COR-L47 (cell line): ENCODE measurements at regions not wholly inside any gene's neighbourhood (a gene's known extent, or its start where the extent isn't known, plus 50 kb on each side); places are given as distances from the start of the nearest gene placed in this dataset.
"Not testable (repeated sequence)": the region's sequence is repeated elsewhere in the genome, so short reads cannot be mapped to it uniquely, and the experiment has no call there.

Experiments
- DNase-seq: peaks from one replicate; lab custom pipeline; 2025; lab: John Stamatoyannopoulos, UW

DNA sequence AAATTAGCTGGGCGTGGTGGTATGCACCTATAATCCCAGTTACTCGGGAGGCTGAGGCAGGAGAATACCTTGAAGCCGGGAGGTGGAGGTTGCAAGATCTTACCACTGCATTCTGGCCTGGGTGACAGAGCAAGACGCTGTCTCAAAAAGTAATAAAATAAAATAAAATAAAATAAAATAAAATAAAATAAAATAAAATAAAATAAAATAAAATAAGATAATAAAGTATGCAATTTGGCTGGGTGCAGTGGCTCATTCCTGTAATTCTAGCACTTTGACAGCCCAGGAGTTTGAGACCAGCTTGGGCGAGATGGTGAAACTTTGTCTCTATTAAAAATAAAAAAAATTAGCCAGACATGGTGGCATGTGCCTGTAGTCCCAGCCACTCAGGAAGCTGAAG is 85.6 kb upstream of the XPO1 start:
- DNase-seq: no peak

DNA sequence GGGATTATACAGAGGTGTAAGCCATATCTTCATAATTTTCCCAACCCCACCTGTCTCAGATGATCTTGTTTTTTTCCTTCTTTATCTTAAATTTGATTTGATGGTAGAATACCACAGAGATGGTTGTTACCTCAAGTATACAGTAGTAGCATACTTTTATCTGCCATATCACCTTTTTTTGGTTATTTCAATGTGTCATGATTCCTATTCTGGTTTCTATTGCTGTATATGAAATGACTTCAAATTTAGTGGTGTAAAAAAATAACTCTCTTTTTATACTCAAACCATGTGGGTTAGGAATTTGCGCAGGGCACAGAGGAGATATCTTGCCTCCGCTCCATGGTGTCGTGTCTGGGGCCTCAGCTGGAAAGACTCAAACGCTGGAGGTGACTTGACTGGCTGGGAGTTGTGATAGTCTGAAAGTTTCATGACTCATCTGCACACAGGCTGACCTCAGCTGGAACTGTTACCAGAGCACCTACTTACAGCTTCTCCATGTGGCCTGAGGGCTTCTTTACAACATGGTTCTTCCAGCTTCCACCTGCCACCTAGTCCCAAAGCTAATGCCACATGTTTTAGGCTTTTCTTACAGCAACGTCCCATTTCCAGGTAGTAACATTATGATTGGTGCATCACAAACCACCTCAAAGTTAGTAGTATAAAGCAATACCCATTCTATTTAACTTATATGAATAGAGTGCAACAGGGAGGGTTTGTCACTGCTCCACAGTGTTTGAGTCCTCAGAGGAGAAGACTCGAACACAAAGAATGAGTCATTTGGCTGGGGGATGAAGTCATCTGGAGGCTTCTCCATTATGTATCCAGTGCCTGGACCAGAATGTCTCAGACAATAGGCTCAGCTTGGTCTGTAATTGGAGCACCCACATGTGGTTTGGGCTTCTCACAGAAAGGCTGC is 82.3 kb upstream of the XPO1 start:
- no peak for DNase-seq

GRCh38 chr2:61619561-61619960 is 81.4 kb upstream of the XPO1 start:
- DNase-seq: no peak

DNA sequence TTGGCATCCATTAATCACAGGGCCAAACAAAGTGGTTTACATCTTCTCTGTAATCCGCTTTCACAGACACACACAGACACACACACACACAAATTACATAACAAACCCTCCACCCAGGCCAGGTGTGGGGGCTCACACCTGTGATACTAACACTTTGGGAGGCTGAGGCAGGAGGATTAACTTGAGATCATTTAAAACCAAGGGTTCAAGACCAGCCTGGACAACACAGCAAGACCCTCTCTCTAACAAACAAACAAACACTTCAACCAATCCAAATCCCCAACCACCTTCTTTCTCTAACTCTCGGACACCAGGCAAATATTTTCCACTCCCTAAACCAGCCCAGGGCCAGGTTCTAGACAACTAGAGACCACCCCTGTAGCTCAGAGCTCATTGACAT is 79.5 kb upstream of the XPO1 start:
- no peak for DNase-seq

DNA sequence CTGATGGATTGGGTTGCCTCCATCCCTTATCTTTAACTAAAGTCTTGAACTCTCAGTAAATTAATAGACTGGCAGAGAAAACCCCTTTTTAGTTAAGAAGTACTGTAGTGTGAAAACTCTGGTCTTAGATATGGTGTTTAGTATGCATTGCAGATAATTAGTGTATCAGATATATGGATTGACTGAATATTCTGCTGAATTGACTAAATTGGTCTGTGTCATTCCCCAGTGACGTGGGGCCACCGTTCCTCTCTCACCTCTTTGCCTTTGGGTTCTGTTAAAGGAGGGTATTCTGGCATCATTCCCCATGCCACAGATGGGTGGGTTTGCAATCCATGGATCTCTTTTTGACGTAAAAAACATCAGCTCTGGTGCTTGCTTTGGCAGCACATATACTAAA is 67.1 kb upstream of the XPO1 start:
- DNase-seq: no peak

GRCh38 chr2:61604433-61604832 is 66.3 kb upstream of the XPO1 start:
- no peak for DNase-seq

DNA sequence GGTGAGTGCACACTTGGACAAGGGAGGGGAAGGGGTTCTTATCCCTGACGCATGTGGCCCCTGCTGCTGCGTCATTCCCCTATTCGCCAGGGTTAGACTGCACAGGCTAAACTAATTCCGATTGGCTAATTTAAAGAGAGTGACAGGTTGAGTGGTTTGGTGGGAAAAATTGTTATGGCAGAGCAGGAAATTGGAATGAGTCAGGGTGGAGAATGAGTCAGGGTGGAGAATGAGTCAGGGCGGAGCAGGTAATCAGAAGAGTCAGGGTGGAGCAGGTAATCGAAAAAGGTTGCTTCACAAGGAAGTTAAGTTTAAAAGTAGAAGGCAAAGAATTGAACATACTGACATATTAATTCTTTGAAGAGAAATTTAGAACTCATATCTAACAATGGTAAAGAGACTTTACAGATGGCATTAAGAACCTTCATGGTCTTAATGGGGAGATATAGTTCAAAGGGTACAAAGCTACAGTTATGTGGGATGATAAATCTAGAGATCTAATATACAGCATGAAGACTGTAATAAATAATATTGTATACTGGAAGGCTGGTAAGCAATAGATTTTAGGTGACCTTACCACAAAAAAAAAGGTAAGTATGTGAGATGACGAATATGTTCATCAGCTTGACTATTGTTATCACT is 60.5 kb upstream of the XPO1 start:
- not testable (repeated sequence) for DNase-seq

- no peak for DNase-seq
Measured at GRCh38 chr2:61597300-61598289, 59.4 kb upstream of the XPO1 start.

DNA sequence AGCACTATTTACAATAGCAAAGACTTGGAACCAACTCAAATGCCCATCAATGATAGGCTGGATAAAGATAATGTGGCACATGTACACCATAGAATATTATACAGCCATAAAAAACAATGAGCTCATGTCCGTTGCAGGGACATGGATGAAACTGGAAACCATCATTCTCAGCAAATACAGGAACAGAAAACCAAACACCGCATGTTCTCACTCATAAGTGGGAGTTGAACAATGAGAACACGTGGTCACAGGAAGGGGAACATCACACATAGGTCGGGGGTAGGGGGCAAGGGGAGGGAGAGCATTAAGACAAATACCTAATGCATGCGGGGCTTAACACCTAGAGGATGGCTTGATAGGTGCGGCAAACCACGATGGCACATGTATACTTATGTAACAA is 56.0 kb upstream of the XPO1 start:
- not testable (repeated sequence) for DNase-seq

DNA sequence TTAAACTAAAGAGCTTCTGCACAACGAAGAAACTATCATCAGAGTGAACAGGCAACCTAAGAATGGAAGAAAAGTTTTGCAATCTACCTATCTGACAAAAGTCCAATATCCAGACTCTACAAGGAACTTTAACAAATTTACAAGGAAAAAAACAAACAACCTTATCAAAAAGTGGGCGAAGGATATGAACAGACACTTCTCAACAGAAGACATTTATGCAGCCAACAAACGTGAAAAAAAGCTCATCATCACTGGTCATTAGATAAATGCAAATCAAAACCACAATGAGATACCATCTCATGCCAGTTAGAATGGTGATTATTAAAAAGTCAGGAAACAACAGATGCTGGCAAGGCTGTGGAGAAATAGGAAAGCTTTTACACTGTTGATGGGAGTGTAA is 55.5 kb upstream of the XPO1 start:
- not testable (repeated sequence) for DNase-seq

DNA sequence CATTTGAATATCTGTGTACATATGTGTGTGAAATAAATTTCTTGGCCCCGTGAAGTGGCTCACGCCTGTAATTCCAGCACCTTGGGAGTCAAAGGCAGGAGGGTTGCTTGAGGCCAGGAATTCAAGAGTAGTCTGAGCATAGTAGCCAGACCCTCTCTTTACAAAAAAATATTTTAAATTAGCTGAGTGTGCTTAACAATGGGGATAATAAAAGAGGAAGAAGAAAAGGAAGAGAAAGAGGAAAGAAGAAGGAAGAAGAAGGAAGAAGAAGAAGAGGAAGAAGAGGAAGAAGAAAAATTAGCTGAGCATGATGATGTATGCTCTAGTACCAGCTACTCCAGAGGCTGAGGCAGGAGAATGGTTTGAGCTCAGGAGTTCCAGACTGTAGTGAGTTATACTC is 52.1 kb upstream of the XPO1 start:
- no peak for DNase-seq

DNA sequence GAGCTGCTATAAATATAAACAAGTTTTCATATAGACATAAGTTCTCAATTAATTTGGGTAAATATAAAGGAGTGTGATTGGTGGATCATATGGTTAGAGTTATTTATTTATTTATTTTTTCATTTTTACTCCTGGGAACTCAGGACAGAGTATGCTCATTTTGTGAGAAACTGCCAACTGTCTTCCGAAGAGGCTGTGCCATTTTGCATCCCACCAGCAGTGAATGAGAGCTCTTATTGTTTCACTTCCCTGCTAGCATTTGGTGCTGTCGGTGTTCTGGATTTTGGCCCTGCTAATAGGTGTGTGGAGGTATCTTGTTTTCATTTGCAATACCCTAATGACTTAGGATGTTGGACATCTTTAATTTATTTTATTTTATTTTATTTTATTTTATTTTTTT is 50.4 kb upstream of the XPO1 start:
- no peak for DNase-seq
